ENCODE measurements at regions not wholly inside any gene's neighbourhood (a gene's known extent, or its start where the extent isn't known, plus 50 kb on each side); places are given as distances from the start of the nearest gene placed in this dataset.

GRCh38 chr5:174549254-174549653 lies 175.1 kb upstream of the MSX2 start (continued):
- TF ChIP-seq ZNF687 (IDR thresholded peaks at IDR 0.05) (no peak), KDM1A (IDR thresholded peaks at IDR 0.05; ENCODE audit: borderline replicate concordance) (no peak), EGR1 (IDR thresholded peaks at IDR 0.05; ENCODE audit: borderline replicate concordance in 1 of 2, low read depth in 2 of 2, low read length in 2 of 2) (no peak), RUNX3 (IDR thresholded peaks at IDR 0.05; ENCODE audit: low read length) (no peak), SIN3A (IDR thresholded peaks at IDR 0.05; ENCODE audit: low read depth, low read length) (no peak), LARP7 (IDR thresholded peaks at IDR 0.05) (no peak), PAX5 (IDR thresholded peaks at IDR 0.05; ENCODE audit: borderline replicate concordance, low read depth, low read length) (no peak)

GRCh38 chr5:174550026-174550425 lies 174.4 kb upstream of the MSX2 start:
- ATAC-seq (no peak), FAIRE-seq (no peak), DNase-seq (ENCODE audit: low read depth, low spot score) (no peak)
- Histone ChIP-seq H3K27me3 (replicated peaks in 1 of 2; ENCODE audit: control insufficient read depth in 2 of 2, insufficient read depth in 2 of 2, low read length in 1 of 2) (peaks cover 0 to 1% of the 10 kb centered on the region in 2 experiments; a peak in 2 of 4 replicates), H3K27ac (ENCODE audit: control insufficient read depth, insufficient read depth) (no peak overlapping the region), H3K9ac (ENCODE audit: control insufficient read depth, insufficient read depth, low read length) (no peak overlapping the region), H3K4me1 (ENCODE audit: control insufficient read depth, insufficient read depth, low read length) (no peaks in the 10 kb centered on the region; the same call in 1 of the 2 replicates), H3K4me3 (no peak overlapping the region), H3K36me3 (ENCODE audit: control insufficient read depth in 2 of 2, insufficient read depth in 2 of 2, low read length in 1 of 2) (no peaks in the 10 kb centered on the region), H3K9me3 (replicated peaks; ENCODE audit: control insufficient read depth, insufficient read depth, low read length) (no peaks in the 10 kb centered on the region), H3K79me2 (ENCODE audit: control insufficient read depth, insufficient read depth, low read length) (no peaks in the 10 kb centered on the region), H2AFZ (ENCODE audit: control insufficient read depth, low read depth, low read length) (no peak overlapping the region), H4K20me1 (ENCODE audit: control insufficient read depth, insufficient read depth) (no peaks in the 10 kb centered on the region; the same call in 1 of the 2 replicates), H3K4me2 (ENCODE audit: control insufficient read depth, insufficient read depth) (no peak overlapping the region)
- intact Hi-C loops (cut with micrococcal nuclease; ENCODE audit: unreplicated experiment): no loop called here
- BruUV-seq (replicated peaks): no TSS peak
- TF ChIP-seq PRDM15 (CRISPR knock-in tag; IDR thresholded peaks at IDR 0.05) (no peak), NFYB (IDR thresholded peaks at IDR 0.05; ENCODE audit: insufficient read depth, low read depth, low read length) (no peak), SUPT20H (IDR thresholded peaks at IDR 0.05; ENCODE audit: borderline replicate concordance, control insufficient read depth, low read depth, low read length) (no peak), YBX1 (IDR thresholded peaks at IDR 0.05) (no peak), TCF3 (IDR thresholded peaks at IDR 0.05; ENCODE audit: borderline replicate concordance, insufficient read depth, low read depth, low read length) (no peak), STAT3 (IDR thresholded peaks at IDR 0.05; ENCODE audit: low read depth, low read length) (no peak)
- TF ChIP-seq, protein P1, sequence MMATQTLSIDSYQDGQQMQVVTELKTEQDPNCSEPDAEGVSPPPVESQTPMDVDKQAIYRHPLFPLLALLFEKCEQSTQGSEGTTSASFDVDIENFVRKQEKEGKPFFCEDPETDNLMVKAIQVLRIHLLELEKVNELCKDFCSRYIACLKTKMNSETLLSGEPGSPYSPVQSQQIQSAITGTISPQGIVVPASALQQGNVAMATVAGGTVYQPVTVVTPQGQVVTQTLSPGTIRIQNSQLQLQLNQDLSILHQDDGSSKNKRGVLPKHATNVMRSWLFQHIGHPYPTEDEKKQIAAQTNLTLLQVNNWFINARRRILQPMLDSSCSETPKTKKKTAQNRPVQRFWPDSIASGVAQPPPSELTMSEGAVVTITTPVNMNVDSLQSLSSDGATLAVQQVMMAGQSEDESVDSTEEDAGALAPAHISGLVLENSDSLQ (IDR thresholded peaks at IDR 0.05): no peak
- 38% methylated on average over 6 of the region's 6 CpGs for WGBS (ENCODE audit: insufficient coverage, insufficient replicate concordance, low lambda C conversion rate, missing lambda C conversion rate)
- ChIA-PET SMC1A (ENCODE audit: uncharacterized antibody, unreplicated experiment) (no interaction called here), POLR2A (no interaction called here), CTCF (no interaction called here), RAD21 (ENCODE audit: unreplicated experiment) (no interaction called here)
- in situ Hi-C loops (cut with MboI): no loop called here

All from GM12878 (cell line).